CD14-positive monocyte (primary cell): ENCODE measurements at regions not wholly inside any gene's neighbourhood (a gene's known extent, or its start where the extent isn't known, plus 50 kb on each side); places are given as distances from the start of the nearest gene placed in this dataset.

Experiments used
- DNase-seq, 3 donors: peaks; one replicate each; pipeline ENCODE4 v3.0.0-alpha.2; 2011 to 2022
- H2AFZ ChIP-seq: 2 replicates; pipeline ENCODE4 v1.6.0; 2012; ENCODE audit warnings: mild to moderate bottlenecking, low read depth, low read length, inconsistent platforms; ENCODE audit not compliant: insufficient read depth, poor library complexity, severe bottlenecking
- H3K27ac ChIP-seq, 2 donors: 1 replicate in 1 of 2; 2 replicates in 1 of 2; pipeline ENCODE4 v1.5.1; 2012 to 2013; ENCODE audit warnings: low read length in 2 of 2, control low read depth in 1 of 2, inconsistent platforms in 1 of 2, low read depth in 1 of 2, mild to moderate bottlenecking in 1 of 2
- H3K27me3 ChIP-seq, 2 donors: one replicate each; pipeline versions ENCODE4 v1.6.0 to v1.6.1; 2011 to 2013; ENCODE audit warnings: low read length in 2 of 2; ENCODE audit not compliant: control insufficient read depth in 2 of 2, insufficient read depth in 2 of 2
- H3K36me3 ChIP-seq, 2 donors: replicated peaks in 1 of 2; 1 replicate in 1 of 2; 2 replicates in 1 of 2; pipeline versions ENCODE4 v1.5.1 to v1.6.1; 2012 to 2013; ENCODE audit warnings: low read length in 2 of 2, control low read depth in 1 of 2, inconsistent platforms in 1 of 2, mild to moderate bottlenecking in 1 of 2; ENCODE audit not compliant: insufficient read depth in 2 of 2, control insufficient read depth in 1 of 2
- H3K4me1 ChIP-seq, 2 donors: 1 replicate in 1 of 2; 2 replicates in 1 of 2; pipeline versions ENCODE4 v1.5.1 to v1.6.1; 2012 to 2013; ENCODE audit warnings: low read length in 2 of 2, control low read depth in 1 of 2, inconsistent platforms in 1 of 2, mild to moderate bottlenecking in 1 of 2, moderate library complexity in 1 of 2; ENCODE audit not compliant: insufficient read depth in 2 of 2, control insufficient read depth in 1 of 2
- H3K4me2 ChIP-seq: replicated peaks from 2 replicates; pipeline ENCODE3; 2012; ENCODE audit warnings: low read length, moderate library complexity, mild to moderate bottlenecking; ENCODE audit not compliant: poor library complexity, severe bottlenecking; ENCODE audit errors: extremely low read depth
- H3K4me3 ChIP-seq, 3 experiments: fragments of 200-600 bp in 1 of 3; sonication (generic) in 1 of 3; replicated peaks in 1 of 3; 1 replicate in 2 of 3; 2 replicates in 1 of 3; pipeline ENCODE4 v1.5.1; 2011 to 2013; ENCODE audit warnings: low read length in 3 of 3, mild to moderate bottlenecking in 3 of 3, control low read depth in 2 of 3, low read depth in 2 of 3, inconsistent platforms in 1 of 3, moderate library complexity in 1 of 3
- H3K79me2 ChIP-seq: 2 replicates; pipeline ENCODE4 v1.6.0; 2012; ENCODE audit warnings: mild to moderate bottlenecking, control low read depth, inconsistent platforms, low read length, moderate library complexity; ENCODE audit not compliant: insufficient read depth
- H3K9ac ChIP-seq: 2 replicates; pipeline ENCODE4 v1.6.0; 2017; ENCODE audit warnings: low read length, mild to moderate bottlenecking; ENCODE audit not compliant: insufficient read depth, poor library complexity, severe bottlenecking
- H3K9me3 ChIP-seq, 2 donors: replicated peaks in 1 of 2; 1 replicate in 1 of 2; 2 replicates in 1 of 2; pipeline versions ENCODE4 v1.5.1 to v1.6.1; 2012 to 2013; ENCODE audit warnings: low read length in 2 of 2, control low read depth in 1 of 2; ENCODE audit not compliant: control insufficient read depth in 1 of 2, insufficient read depth in 1 of 2
- H4K20me1 ChIP-seq: 2 replicates; pipeline ENCODE4 v1.6.0; 2012; ENCODE audit warnings: mild to moderate bottlenecking, low read length, control low read depth, moderate library complexity; ENCODE audit not compliant: insufficient read depth
- H3K27ac Mint-ChIP-seq, 7 donors: one replicate each; pipeline ENCODE4 v1.8.0; 2020; ENCODE audit warnings: mild to moderate bottlenecking in 7 of 7, mixed read lengths in 7 of 7, moderate library complexity in 6 of 7, inconsistent platforms in 2 of 7
- H3K27me3 Mint-ChIP-seq, 3 donors: one replicate each; pipeline ENCODE4 v1.8.0; 2021 to 2022; ENCODE audit warnings: low read depth in 3 of 3, mild to moderate bottlenecking in 3 of 3, mixed read lengths in 3 of 3, moderate library complexity in 3 of 3, inconsistent platforms in 1 of 3
- H3K36me3 Mint-ChIP-seq, 2 donors: one replicate each; pipeline ENCODE4 v1.8.0; 2020; ENCODE audit warnings: mixed read lengths in 2 of 2, inconsistent platforms in 1 of 2, mild to moderate bottlenecking in 1 of 2
- H3K4me1 Mint-ChIP-seq: one replicate; pipeline ENCODE4 v1.8.0; 2020; ENCODE audit warnings: mild to moderate bottlenecking, mixed read lengths
- H3K4me3 Mint-ChIP-seq, 2 donors: one replicate each; pipeline ENCODE4 v1.8.0; 2020; ENCODE audit warnings: mild to moderate bottlenecking in 2 of 2, mixed read lengths in 2 of 2, moderate library complexity in 1 of 2
- H3K9me3 Mint-ChIP-seq, 7 donors: one replicate each; pipeline ENCODE4 v1.8.0; 2020 to 2022; ENCODE audit warnings: mixed read lengths in 7 of 7, mild to moderate bottlenecking in 6 of 7, moderate library complexity in 6 of 7, inconsistent platforms in 2 of 7
- WGBS: methylation state at CpG from one replicate; pipeline ENCODE4 v1.1.5; 2013; ENCODE audit warnings: missing lambda C conversion rate; ENCODE audit not compliant: insufficient coverage; 5-methylcytosine and 5-hydroxymethylcytosine counted together
- intact Hi-C, 2 donors: fragments of 100-400 bp; cut with micrococcal nuclease; formaldehyde crosslinking; loops; one replicate each; pipeline versions ENCODE4 v1.15.0 to v1.15.1; 2023
- TF ChIP-seq, protein P1 (sequence below): fragments of 200-600 bp; IDR thresholded peaks from one replicate; pipeline ENCODE4 v1.8.0; 2022; ENCODE audit warnings: antibody characterized with exemption, mild to moderate bottlenecking

DNA sequence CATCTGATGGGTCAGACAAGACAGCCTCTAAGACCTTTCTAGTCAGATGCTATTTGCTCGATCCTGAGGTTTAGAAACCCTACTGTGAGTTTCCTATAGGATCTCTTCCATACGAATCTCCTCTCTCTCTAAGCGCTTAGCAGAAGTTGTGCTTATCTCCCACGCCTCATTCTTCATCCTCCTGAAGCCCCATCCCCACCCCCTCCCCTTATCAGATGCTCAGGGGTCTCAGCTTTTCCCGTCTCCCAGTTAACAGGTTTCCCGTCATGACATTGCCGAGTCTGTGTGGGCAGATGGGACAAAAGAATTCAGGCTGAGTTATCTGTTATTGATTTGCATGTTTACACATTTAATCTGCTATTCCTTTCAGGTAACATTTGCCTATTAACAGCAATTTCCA, 99.0 kb upstream of the PIRT start:
- 26% methylated on average over 3 of the region's 7 CpGs for WGBS
- Histone ChIP-seq H3K4me1 (no peaks in the 10 kb centered on the region), H2AFZ (no peak overlapping the region), H3K9ac (no peak overlapping the region), H3K4me2 (no peak overlapping the region), H3K36me3 (no peaks in the 10 kb centered on the region), H3K4me3 (no peak overlapping the region), H3K27ac (no peak overlapping the region), H4K20me1 (no peaks in the 10 kb centered on the region), H3K79me2 (no peaks in the 10 kb centered on the region), H3K27me3 (no peaks in the 10 kb centered on the region), H3K9me3 (no peaks in the 10 kb centered on the region)
- TF ChIP-seq, protein P1, sequence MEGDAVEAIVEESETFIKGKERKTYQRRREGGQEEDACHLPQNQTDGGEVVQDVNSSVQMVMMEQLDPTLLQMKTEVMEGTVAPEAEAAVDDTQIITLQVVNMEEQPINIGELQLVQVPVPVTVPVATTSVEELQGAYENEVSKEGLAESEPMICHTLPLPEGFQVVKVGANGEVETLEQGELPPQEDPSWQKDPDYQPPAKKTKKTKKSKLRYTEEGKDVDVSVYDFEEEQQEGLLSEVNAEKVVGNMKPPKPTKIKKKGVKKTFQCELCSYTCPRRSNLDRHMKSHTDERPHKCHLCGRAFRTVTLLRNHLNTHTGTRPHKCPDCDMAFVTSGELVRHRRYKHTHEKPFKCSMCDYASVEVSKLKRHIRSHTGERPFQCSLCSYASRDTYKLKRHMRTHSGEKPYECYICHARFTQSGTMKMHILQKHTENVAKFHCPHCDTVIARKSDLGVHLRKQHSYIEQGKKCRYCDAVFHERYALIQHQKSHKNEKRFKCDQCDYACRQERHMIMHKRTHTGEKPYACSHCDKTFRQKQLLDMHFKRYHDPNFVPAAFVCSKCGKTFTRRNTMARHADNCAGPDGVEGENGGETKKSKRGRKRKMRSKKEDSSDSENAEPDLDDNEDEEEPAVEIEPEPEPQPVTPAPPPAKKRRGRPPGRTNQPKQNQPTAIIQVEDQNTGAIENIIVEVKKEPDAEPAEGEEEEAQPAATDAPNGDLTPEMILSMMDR, result no peak
- H3K4me3 Mint-ChIP-seq, result no peak overlapping the region
- intact Hi-C loops, result no loop called here
- peaks cover 0 to 6% (median 3%) of the 10 kb centered on the region in 7 donors for H3K9me3 Mint-ChIP-seq
- H3K27ac Mint-ChIP-seq, result no peak overlapping the region
- no peaks in the 10 kb centered on the region for H3K27me3 Mint-ChIP-seq
- H3K4me1 Mint-ChIP-seq, result no peaks in the 10 kb centered on the region
- DNase-seq, result no peak
- no peaks in the 10 kb centered on the region for H3K36me3 Mint-ChIP-seq

DNA sequence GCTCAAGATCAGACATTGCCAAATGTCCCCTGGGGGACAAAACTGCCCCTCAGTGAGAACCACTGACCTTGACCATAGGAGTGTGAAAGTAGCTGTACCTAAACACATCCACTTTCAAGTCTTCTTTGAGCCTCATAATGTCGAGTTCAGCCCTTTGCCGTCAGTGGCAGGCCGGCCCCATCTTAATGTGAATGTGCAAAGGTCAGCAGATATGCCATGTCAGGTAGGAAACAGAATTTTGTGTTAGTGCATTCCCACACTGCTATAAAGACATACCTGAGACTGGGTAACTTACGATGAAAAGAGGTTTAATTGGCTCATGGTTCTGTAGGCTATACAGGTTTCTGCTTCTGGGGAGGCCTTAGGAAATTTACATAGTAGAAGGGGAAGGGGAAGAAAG, 95.1 kb upstream of the PIRT start:
- Mint-ChIP-seq H3K36me3 (no peaks in the 10 kb centered on the region), H3K27me3 (peaks cover 0 to 2% (median 0%) of the 10 kb centered on the region in 3 donors), H3K27ac (no peak overlapping the region), H3K4me3 (no peak overlapping the region), H3K4me1 (no peaks in the 10 kb centered on the region), H3K9me3 (peaks cover 0 to 8% (median 3%) of the 10 kb centered on the region in 7 donors)
- WGBS, result no CpG with 5 or more reads among the region's 4 CpGs
- H3K4me1 ChIP-seq, result no peaks in the 10 kb centered on the region
- intact Hi-C loops, result no loop called here
- H3K79me2 ChIP-seq, result no peaks in the 10 kb centered on the region
- no peaks in the 10 kb centered on the region for H3K9me3 ChIP-seq
- H4K20me1 ChIP-seq, result no peaks in the 10 kb centered on the region
- no peak overlapping the region for H2AFZ ChIP-seq
- H3K4me3 ChIP-seq, result no peak overlapping the region
- no peak overlapping the region for H3K4me2 ChIP-seq
- no peak for DNase-seq
- TF ChIP-seq, protein P1, result no peak
- no peaks in the 10 kb centered on the region for H3K36me3 ChIP-seq
- no peak overlapping the region for H3K9ac ChIP-seq
- H3K27me3 ChIP-seq, result no peaks in the 10 kb centered on the region
- no peak overlapping the region for H3K27ac ChIP-seq
